GM13977 (cell line): ENCODE measurements at regions not wholly inside any gene's neighbourhood (a gene's known extent, or its start where the extent isn't known, plus 50 kb on each side); places are given as distances from the start of the nearest gene placed in this dataset.

Experiments used
- DNase-seq: peaks from one replicate; pipeline ENCODE4 v3.0.0; 2012; ENCODE audit warnings: low spot score
- in situ Hi-C: fragments of 300-500 bp; cut with MboI; formaldehyde crosslinking; loops from one replicate; pipeline ENCODE4 v1.12.0; 2022; ENCODE audit warnings: low sequenced_read_pairs, low pct_unique_long_range_greater_than_20kb, mixed read lengths, inconsistent platforms; ENCODE audit not compliant: unreplicated experiment
- TF ChIP-seq, protein P1 (sequence below): IDR thresholded peaks from 2 replicates; pipeline ENCODE4 v1.5.1; 2012; ENCODE audit warnings: mild to moderate bottlenecking, control low read depth; ENCODE audit not compliant: insufficient read depth; ENCODE audit errors: extremely low read depth, missing control alignments

- in situ Hi-C loops = no loop called here
- no peak for DNase-seq
- TF ChIP-seq, protein P1, sequence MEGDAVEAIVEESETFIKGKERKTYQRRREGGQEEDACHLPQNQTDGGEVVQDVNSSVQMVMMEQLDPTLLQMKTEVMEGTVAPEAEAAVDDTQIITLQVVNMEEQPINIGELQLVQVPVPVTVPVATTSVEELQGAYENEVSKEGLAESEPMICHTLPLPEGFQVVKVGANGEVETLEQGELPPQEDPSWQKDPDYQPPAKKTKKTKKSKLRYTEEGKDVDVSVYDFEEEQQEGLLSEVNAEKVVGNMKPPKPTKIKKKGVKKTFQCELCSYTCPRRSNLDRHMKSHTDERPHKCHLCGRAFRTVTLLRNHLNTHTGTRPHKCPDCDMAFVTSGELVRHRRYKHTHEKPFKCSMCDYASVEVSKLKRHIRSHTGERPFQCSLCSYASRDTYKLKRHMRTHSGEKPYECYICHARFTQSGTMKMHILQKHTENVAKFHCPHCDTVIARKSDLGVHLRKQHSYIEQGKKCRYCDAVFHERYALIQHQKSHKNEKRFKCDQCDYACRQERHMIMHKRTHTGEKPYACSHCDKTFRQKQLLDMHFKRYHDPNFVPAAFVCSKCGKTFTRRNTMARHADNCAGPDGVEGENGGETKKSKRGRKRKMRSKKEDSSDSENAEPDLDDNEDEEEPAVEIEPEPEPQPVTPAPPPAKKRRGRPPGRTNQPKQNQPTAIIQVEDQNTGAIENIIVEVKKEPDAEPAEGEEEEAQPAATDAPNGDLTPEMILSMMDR = no peak
Measured at GRCh38 chr13:80011448-80012212, 329.3 kb downstream of the SPRY2 start.

GRCh38 chr13:80010846-80011245 is 330.1 kb downstream of the SPRY2 start:
- DNase-seq = no peak

GRCh38 chr13:80010286-80010831 is 330.6 kb downstream of the SPRY2 start:
- in situ Hi-C loops = no loop called here
- TF ChIP-seq, protein P1 = no peak

More at GRCh38 chr13:80010846-80011245, 330.1 kb downstream of the SPRY2 start:
- TF ChIP-seq, protein P1 = no peak
- in situ Hi-C loops = no loop called here

DNA sequence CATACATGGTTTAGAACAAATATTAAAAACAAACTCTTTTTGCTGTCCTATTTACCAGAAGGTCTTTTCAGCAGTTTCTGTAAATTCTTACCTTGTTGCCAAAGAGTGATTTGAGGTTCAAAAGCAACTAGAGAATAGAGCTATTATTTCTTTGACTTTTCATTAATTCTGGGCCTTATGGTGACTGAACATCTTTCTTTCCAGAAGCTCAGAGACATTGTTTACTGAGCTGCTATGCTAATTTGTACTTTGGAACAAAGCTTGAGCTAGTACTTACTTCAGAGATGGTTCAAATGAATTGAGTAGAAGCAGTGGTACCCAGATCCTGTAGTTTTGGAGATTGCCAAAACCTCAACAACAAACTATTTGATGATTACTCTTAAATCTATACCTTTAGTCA is 331.2 kb downstream of the SPRY2 start:
- in situ Hi-C loops = no loop called here
- TF ChIP-seq, protein P1 = no peak
- no peak for DNase-seq

More at GRCh38 chr13:80010286-80010831, 330.6 kb downstream of the SPRY2 start:
- no peak for DNase-seq

DNA sequence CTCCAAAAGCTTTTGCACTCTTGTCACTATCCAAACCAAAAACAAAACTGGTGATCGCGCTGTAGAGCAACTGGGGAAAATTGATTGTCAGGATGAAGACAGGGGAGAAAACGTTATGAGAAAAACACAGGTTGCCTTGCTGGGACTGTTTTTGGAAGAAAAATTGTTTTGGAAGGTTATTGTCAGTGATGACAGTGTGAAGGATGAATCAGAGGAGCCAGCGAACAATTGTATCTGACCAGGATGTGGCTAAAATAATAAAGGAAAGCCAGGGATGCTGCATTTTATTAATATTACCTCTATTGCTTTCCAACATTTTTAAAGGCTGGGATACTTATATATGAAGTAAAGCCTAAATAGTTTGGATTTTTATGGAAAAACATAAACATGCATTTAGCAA is 334.0 kb downstream of the SPRY2 start:
- TF ChIP-seq, protein P1 = no peak
- in situ Hi-C loops = no loop called here
- DNase-seq = no peak

GRCh38 chr13:80001510-80001842 is 339.4 kb downstream of the SPRY2 start:
- in situ Hi-C loops = no loop called here
- TF ChIP-seq, protein P1 = no peak
- DNase-seq = no peak
